H9 (cell line): ENCODE measurements at regions not wholly inside any gene's neighbourhood (a gene's known extent, or its start where the extent isn't known, plus 50 kb on each side); places are given as distances from the start of the nearest gene placed in this dataset.

Source experiments
- DNase-seq: peaks from one replicate; pipeline ENCODE4 v3.0.0-alpha.2; 2017
- H2AFZ ChIP-seq: one replicate; pipeline ENCODE4 v1.6.1; 2013; ENCODE audit warnings: mild to moderate bottlenecking, low read length, control low read depth, moderate library complexity
- H2AK5ac ChIP-seq: 2 replicates; pipeline ENCODE4 v1.6.1; 2013; ENCODE audit warnings: low read length, control low read depth, mixed read lengths; ENCODE audit not compliant: insufficient read length
- H2BK120ac ChIP-seq: one replicate; pipeline ENCODE4 v1.6.1; 2013; ENCODE audit warnings: low read depth, mild to moderate bottlenecking, low read length, control low read depth, inconsistent platforms; ENCODE audit not compliant: poor library complexity, severe bottlenecking
- H2BK12ac ChIP-seq: 2 replicates; pipeline ENCODE4 v1.6.1; 2013; ENCODE audit warnings: low read length, control low read depth, mixed read lengths, low read depth; ENCODE audit not compliant: insufficient read length
- H2BK15ac ChIP-seq: 2 replicates; pipeline ENCODE4 v1.6.1; 2013; ENCODE audit warnings: low read depth, low read length, control low read depth
- H2BK20ac ChIP-seq: one replicate; pipeline ENCODE4 v1.6.1; 2013; ENCODE audit warnings: low read depth, mild to moderate bottlenecking, low read length, control low read depth, inconsistent platforms; ENCODE audit not compliant: poor library complexity, severe bottlenecking
- H2BK5ac ChIP-seq: 2 replicates; pipeline ENCODE4 v1.6.1; 2013; ENCODE audit warnings: low read length, control low read depth, mixed read lengths; ENCODE audit not compliant: insufficient read length
- H3K14ac ChIP-seq: 2 replicates; pipeline ENCODE4 v1.6.1; 2013; ENCODE audit warnings: low read length, control low read depth; ENCODE audit not compliant: insufficient read depth
- H3K18ac ChIP-seq: 2 replicates; pipeline ENCODE4 v1.6.1; 2013; ENCODE audit warnings: low read depth, mild to moderate bottlenecking, mixed read lengths, low read length, control low read depth; ENCODE audit not compliant: insufficient read length
- H3K23ac ChIP-seq: 2 replicates; pipeline ENCODE4 v1.6.1; 2013; ENCODE audit warnings: low read length, control low read depth, mixed read lengths, low read depth; ENCODE audit not compliant: insufficient read length
- H3K23me2 ChIP-seq: 2 replicates; pipeline ENCODE4 v1.6.1; 2013; ENCODE audit warnings: low read depth, mild to moderate bottlenecking, mixed read lengths, low read length, control low read depth; ENCODE audit not compliant: insufficient read length, poor library complexity, severe bottlenecking
- H3K27ac ChIP-seq: 2 replicates; pipeline ENCODE4 v1.5.1; 2013; ENCODE audit warnings: low read length, control low read depth, mixed read lengths, low read depth; ENCODE audit not compliant: insufficient read length
- H3K27me3 ChIP-seq: 2 replicates; pipeline ENCODE4 v1.6.1; 2013; ENCODE audit warnings: low read length, control low read depth, inconsistent platforms; ENCODE audit not compliant: insufficient read depth
- H3K4ac ChIP-seq: 2 replicates; pipeline ENCODE4 v1.6.1; 2013; ENCODE audit warnings: low read depth, mild to moderate bottlenecking, control low read depth, inconsistent platforms, low read length, moderate library complexity
- H3K4me1 ChIP-seq: 2 replicates; pipeline ENCODE4 v1.6.1; 2013; ENCODE audit warnings: low read length, control low read depth, inconsistent platforms; ENCODE audit not compliant: insufficient read depth
- H3K4me2 ChIP-seq: 2 replicates; pipeline ENCODE4 v1.6.1; 2013; ENCODE audit warnings: low read length, control low read depth, mixed read lengths; ENCODE audit not compliant: insufficient read length, insufficient read depth
- H3K56ac ChIP-seq: 2 replicates; pipeline ENCODE4 v1.6.1; 2013; ENCODE audit warnings: low read depth, mild to moderate bottlenecking, mixed read lengths, low read length, control low read depth; ENCODE audit not compliant: insufficient read length
- H3K79me1 ChIP-seq: 2 replicates; pipeline ENCODE4 v1.6.1; 2013; ENCODE audit warnings: low read depth, mild to moderate bottlenecking, moderate library complexity, low read length, control low read depth, inconsistent platforms; ENCODE audit not compliant: insufficient read depth, poor library complexity, severe bottlenecking
- H3K79me2 ChIP-seq: 2 replicates; pipeline ENCODE4 v1.6.1; 2013; ENCODE audit warnings: low read length, control low read depth, inconsistent platforms; ENCODE audit not compliant: insufficient read depth
- H3K9ac ChIP-seq: 2 replicates; pipeline ENCODE4 v1.6.1; 2013; ENCODE audit warnings: low read length, control low read depth, mixed read lengths; ENCODE audit not compliant: insufficient read length; ENCODE audit errors: extremely low read depth
- H3K9me3 ChIP-seq: one replicate; pipeline ENCODE4 v1.6.1; 2013; ENCODE audit warnings: low read depth, low read length, inconsistent platforms; ENCODE audit not compliant: control insufficient read depth
- H3T11ph ChIP-seq: one replicate; pipeline ENCODE4 v1.6.1; 2013; ENCODE audit warnings: mild to moderate bottlenecking, low read length, control low read depth, inconsistent platforms
- H4K20me1 ChIP-seq: one replicate; pipeline ENCODE4 v1.6.1; 2013; ENCODE audit not compliant: control insufficient read depth, insufficient read length, insufficient read depth
- H4K5ac ChIP-seq: 2 replicates; pipeline ENCODE4 v1.6.1; 2013; ENCODE audit warnings: low read depth, mild to moderate bottlenecking, mixed read lengths, low read length, control low read depth; ENCODE audit not compliant: insufficient read length
- H4K8ac ChIP-seq: replicated peaks from 2 replicates; pipeline ENCODE4 v1.6.1; 2013; ENCODE audit warnings: low read length, control low read depth, mixed read lengths, low read depth; ENCODE audit not compliant: insufficient read length
- H4K91ac ChIP-seq: 2 replicates; pipeline ENCODE4 v1.6.1; 2013; ENCODE audit warnings: low read depth, mild to moderate bottlenecking, moderate library complexity, mixed read lengths, low read length, control low read depth; ENCODE audit not compliant: insufficient read length
- H3K27ac Mint-ChIP-seq, 3 experiments: 2 replicates in 2 of 3; 3 replicates in 1 of 3; pipeline ENCODE4 v1.8.0; 2020 to 2021; ENCODE audit warnings: mixed read lengths in 3 of 3, mild to moderate bottlenecking in 1 of 3, moderate library complexity in 1 of 3
- H3K27me3 Mint-ChIP-seq: 2 replicates; pipeline ENCODE4 v1.8.0; 2021; ENCODE audit warnings: low read depth, mild to moderate bottlenecking, moderate library complexity, mixed read lengths
- H3K36me3 Mint-ChIP-seq, 3 experiments: 2 replicates in 2 of 3; 3 replicates in 1 of 3; pipeline ENCODE4 v1.8.0; 2020 to 2021; ENCODE audit warnings: low read depth in 3 of 3, mixed read lengths in 3 of 3; ENCODE audit not compliant: insufficient read depth in 1 of 3
- H3K4me1 Mint-ChIP-seq, 2 experiments: 2 replicates each; pipeline ENCODE4 v1.8.0; 2020; ENCODE audit warnings: mixed read lengths in 2 of 2
- H3K4me3 Mint-ChIP-seq, 2 experiments: 2 replicates in 1 of 2; 3 replicates in 1 of 2; pipeline ENCODE4 v1.8.0; 2020 to 2021; ENCODE audit warnings: mild to moderate bottlenecking in 2 of 2, mixed read lengths in 2 of 2, moderate library complexity in 1 of 2
- H3K9me3 Mint-ChIP-seq, 2 experiments: 2 replicates in 1 of 2; 3 replicates in 1 of 2; pipeline ENCODE4 v1.8.0; 2020; ENCODE audit warnings: mild to moderate bottlenecking in 2 of 2, mixed read lengths in 2 of 2, moderate library complexity in 1 of 2
- CTCF ChIP-seq: fragments of 200-600 bp; sonication (generic); conservative IDR thresholded peaks from 3 replicates; pipeline ENCODE4 v1.8.0; 2021; ENCODE audit warnings: antibody characterized with exemption, mild to moderate bottlenecking
- WGBS: extraction: QIAGEN DNeasy Blood & Tissue Kit; methylation state at CpG from one replicate; pipeline ENCODE4 v1.1.7; 2013; ENCODE audit warnings: missing lambda C conversion rate, low lambda C conversion rate, mixed read lengths; ENCODE audit not compliant: insufficient read length; ENCODE audit errors: extremely low coverage; 5-methylcytosine and 5-hydroxymethylcytosine counted together

GRCh38 chr14:97695456-97695981, 898.3 kb downstream of the VRK1 start:
- H3K18ac ChIP-seq, result no peak overlapping the region
- no peak overlapping the region for H3K9ac ChIP-seq
- no CpG with 5 or more reads among the region's 5 CpGs for WGBS
- no peaks in the 10 kb centered on the region for H3K27me3 ChIP-seq
- H3K56ac ChIP-seq, result no peak overlapping the region
- H3K79me1 ChIP-seq, result no peaks in the 10 kb centered on the region
- H3K4me2 ChIP-seq, result no peak overlapping the region
- Mint-ChIP-seq H3K4me3 (no peak overlapping the region), H3K36me3 (peaks cover 3 to 9% (median 4%) of the 10 kb centered on the region in 3 experiments), H3K4me1 (peaks cover 6% of the 10 kb centered on the region in 2 experiments; a peak in 2 of 4 replicates), H3K27me3 (peaks cover 5% of the 10 kb centered on the region), H3K9me3 (peaks cover 6 to 9% of the 10 kb centered on the region in 2 experiments), H3K27ac (no peak overlapping the region)
- DNase-seq, result no peak
- H3K79me2 ChIP-seq, result no peaks in the 10 kb centered on the region
- H3K9me3 ChIP-seq, result no peaks in the 10 kb centered on the region
- no peak overlapping the region for H3K27ac ChIP-seq
- no peak overlapping the region for H2BK15ac ChIP-seq
- H4K8ac ChIP-seq, result no peak overlapping the region
- TF ChIP-seq CTCF, result no peak
- H3K14ac ChIP-seq, result no peak overlapping the region
- H3K4me1 ChIP-seq, result no peaks in the 10 kb centered on the region
- no peak overlapping the region for H2BK12ac ChIP-seq
- no peaks in the 10 kb centered on the region for H4K20me1 ChIP-seq
- no peak overlapping the region for H3K23ac ChIP-seq
- H2AFZ ChIP-seq, result no peak overlapping the region
- H3T11ph ChIP-seq, result no peak overlapping the region
- no peak overlapping the region for H3K4ac ChIP-seq
- H4K5ac ChIP-seq, result no peak overlapping the region
- no peaks in the 10 kb centered on the region for H3K23me2 ChIP-seq
- no peak overlapping the region for H2BK5ac ChIP-seq
- H2AK5ac ChIP-seq, result no peak overlapping the region
- H2BK20ac ChIP-seq, result no peak overlapping the region
- H2BK120ac ChIP-seq, result no peak overlapping the region
- H4K91ac ChIP-seq, result no peak overlapping the region
